ENCODE measurements at regions not wholly inside any gene's neighbourhood (a gene's known extent, or its start where the extent isn't known, plus 50 kb on each side); places are given as distances from the start of the nearest gene placed in this dataset.
"Not testable (repeated sequence)": the region's sequence is repeated elsewhere in the genome, so short reads cannot be mapped to it uniquely, and the experiment has no call there.

GRCh38 chr1:232335261-232335660, 294.7 kb downstream of the SIPA1L2 start:
- no peak for DNase-seq

GRCh38 chr1:232334811-232335210, 295.1 kb downstream of the SIPA1L2 start:
- no peak for DNase-seq

GRCh38 chr1:232334246-232334645, 295.7 kb downstream of the SIPA1L2 start:
- DNase-seq = no peak

- no peak for DNase-seq
Measured at GRCh38 chr1:232333419-232333767, 296.5 kb downstream of the SIPA1L2 start.

GRCh38 chr1:232332710-232333418, 297.1 kb downstream of the SIPA1L2 start:
- not testable (repeated sequence) for DNase-seq

GRCh38 chr1:232329103-232329813, 300.7 kb downstream of the SIPA1L2 start:
- no peak for DNase-seq

GRCh38 chr1:232328486-232329102, 301.3 kb downstream of the SIPA1L2 start:
- peak; percentile 54 for DNase-seq

- peak; percentile 48 for DNase-seq
Measured at GRCh38 chr1:232327899-232328298, 302.0 kb downstream of the SIPA1L2 start.

GRCh38 chr1:232327269-232327668, 302.7 kb downstream of the SIPA1L2 start:
- peak; percentile 64 for DNase-seq

GRCh38 chr1:232322162-232322734, 307.7 kb downstream of the SIPA1L2 start:
- DNase-seq = no peak

- DNase-seq = no peak
Measured at GRCh38 chr1:232319518-232320210, 310.3 kb downstream of the SIPA1L2 start.

GRCh38 chr1:232319072-232319471, 310.9 kb downstream of the SIPA1L2 start:
- peak; percentile 34 for DNase-seq

- no peak for DNase-seq
Measured at GRCh38 chr1:232318143-232318542, 311.8 kb downstream of the SIPA1L2 start.

- DNase-seq = no peak
Measured at GRCh38 chr1:232317350-232317749, 312.6 kb downstream of the SIPA1L2 start.

- no peak for DNase-seq
Measured at GRCh38 chr1:232316864-232317263, 313.1 kb downstream of the SIPA1L2 start.

GRCh38 chr1:232313876-232314275, 316.1 kb downstream of the SIPA1L2 start:
- not testable (repeated sequence) for DNase-seq

GRCh38 chr1:232310541-232310940, 319.4 kb downstream of the SIPA1L2 start:
- no peak for DNase-seq

GRCh38 chr1:232308616-232309015, 321.3 kb downstream of the SIPA1L2 start:
- no peak for DNase-seq

GRCh38 chr1:232307296-232308017, 322.5 kb downstream of the SIPA1L2 start:
- DNase-seq = no peak

- DNase-seq = no peak
Measured at GRCh38 chr1:232306269-232306961, 323.5 kb downstream of the SIPA1L2 start.

GRCh38 chr1:232305050-232305449, 324.9 kb downstream of the SIPA1L2 start:
- no peak for DNase-seq

- no peak for DNase-seq
Measured at GRCh38 chr1:232303222-232303620, 326.7 kb downstream of the SIPA1L2 start.

Measured in retina (tissue), 1 donor.